ENCODE measurements at regions not wholly inside any gene's neighbourhood (a gene's known extent, or its start where the extent isn't known, plus 50 kb on each side); places are given as distances from the start of the nearest gene placed in this dataset.
"Not testable (repeated sequence)": the region's sequence is repeated elsewhere in the genome, so short reads cannot be mapped to it uniquely, and the experiment has no call there.

DNA sequence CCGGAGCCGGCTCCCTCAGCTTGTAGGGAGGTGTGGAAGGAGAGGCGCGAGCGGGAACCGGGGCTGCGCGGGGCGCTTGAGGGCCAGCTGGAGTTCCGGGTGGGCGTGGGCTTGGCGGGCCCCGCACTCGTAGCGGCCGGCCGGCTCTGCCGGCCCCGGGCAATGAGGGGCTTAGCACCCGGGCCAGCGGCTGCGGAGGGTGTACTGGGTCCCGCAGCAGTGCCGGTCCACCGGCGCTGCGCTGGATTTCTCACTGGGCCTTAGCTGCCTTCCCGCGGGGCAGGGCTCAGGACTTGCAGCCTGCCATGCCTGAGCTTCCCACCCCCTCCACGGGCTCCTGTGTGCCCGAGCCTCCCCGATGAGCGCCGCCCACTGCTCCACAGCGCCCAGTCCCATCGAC is 404.3 kb downstream of the ZBBX start:
- FAIRE-seq; in situ Hi-C loops (cut with MboI); intact Hi-C loops (cut with micrococcal nuclease); H3K9me1 ChIP-seq (ENCODE audit: control insufficient read depth, insufficient read depth, low read length); H3K9me3 ChIP-seq (replicated peaks; ENCODE audit: control insufficient read depth, insufficient read depth, low read depth, low read length); H3K4me3 ChIP-seq; H3K79me2 ChIP-seq (ENCODE audit: control insufficient read depth, insufficient read depth, low read length); H3K36me3 ChIP-seq (ENCODE audit: control insufficient read depth, insufficient read depth, low read length); ATAC-seq; DNase-seq (ENCODE audit: extremely low read depth in 1 of 4, low spot score in 3 of 4); CTCF ChIA-PET (ENCODE audit: low intra/inter-chr PET ratio); BruUV-seq (replicated peaks); H2AFZ ChIP-seq (ENCODE audit: low read depth, low read length); H3K4me1 ChIP-seq (replicated peaks in 1 of 2; ENCODE audit: control insufficient read depth in 2 of 2, insufficient read depth in 2 of 2, low read length in 2 of 2); H3K27me3 ChIP-seq (ENCODE audit: control insufficient read depth in 2 of 2, insufficient read depth in 2 of 2, low read length in 2 of 2); H3K4me2 ChIP-seq (ENCODE audit: insufficient read depth, low read length); H3K9ac ChIP-seq (ENCODE audit: insufficient read depth in 1 of 2, low read depth in 2 of 2, low read length in 2 of 2); POLR2A ChIA-PET; H4K20me1 ChIP-seq (replicated peaks; ENCODE audit: control insufficient read depth, insufficient read depth, low read length); H3K27ac ChIP-seq (ENCODE audit: extremely low read depth, low read depth, low read length): not testable (repeated sequence)
- 0% methylated on average over 8 of the region's 36 CpGs for WGBS (ENCODE audit: insufficient coverage, low coverage, missing lambda C conversion rate)

DNA sequence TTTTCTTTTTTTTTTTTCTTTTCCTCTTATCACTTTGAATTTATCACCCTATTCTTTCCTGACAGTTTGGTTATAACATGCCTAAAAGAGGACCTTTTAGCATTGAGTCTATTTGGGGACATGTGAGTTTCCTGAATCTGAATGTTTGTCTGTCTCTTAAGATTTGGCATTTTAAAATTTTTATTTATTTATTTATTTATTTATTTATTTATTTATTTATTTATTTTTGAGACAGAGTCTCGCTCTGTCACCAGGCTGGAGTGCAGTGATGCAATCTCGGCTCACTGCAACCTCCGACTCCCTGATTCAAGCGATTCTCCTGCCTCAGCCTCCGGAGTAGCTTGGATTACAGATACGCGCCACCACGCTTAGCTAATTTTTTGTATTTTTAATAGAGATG is 412.4 kb downstream of the ZBBX start:
- BruUV-seq (replicated peaks); H3K79me2 ChIP-seq (ENCODE audit: control insufficient read depth, insufficient read depth, low read length); POLR2A ChIA-PET; H4K20me1 ChIP-seq (replicated peaks; ENCODE audit: control insufficient read depth, insufficient read depth, low read length); H3K27ac ChIP-seq (ENCODE audit: extremely low read depth, low read depth, low read length); H3K36me3 ChIP-seq (ENCODE audit: control insufficient read depth, insufficient read depth, low read length); intact Hi-C loops (cut with micrococcal nuclease); ATAC-seq; in situ Hi-C loops (cut with MboI); H2AFZ ChIP-seq (ENCODE audit: low read depth, low read length); H3K4me2 ChIP-seq (ENCODE audit: insufficient read depth, low read length); DNase-seq (ENCODE audit: extremely low read depth in 1 of 4, low spot score in 3 of 4); H3K9ac ChIP-seq (ENCODE audit: insufficient read depth in 1 of 2, low read depth in 2 of 2, low read length in 2 of 2); H3K9me3 ChIP-seq (replicated peaks; ENCODE audit: control insufficient read depth, insufficient read depth, low read depth, low read length); CTCF ChIA-PET (ENCODE audit: low intra/inter-chr PET ratio); H3K9me1 ChIP-seq (ENCODE audit: control insufficient read depth, insufficient read depth, low read length); H3K27me3 ChIP-seq (ENCODE audit: control insufficient read depth in 2 of 2, insufficient read depth in 2 of 2, low read length in 2 of 2); H3K4me3 ChIP-seq; H3K4me1 ChIP-seq (replicated peaks in 1 of 2; ENCODE audit: control insufficient read depth in 2 of 2, insufficient read depth in 2 of 2, low read length in 2 of 2); FAIRE-seq: not testable (repeated sequence)
- 31% methylated on average over 8 of the region's 8 CpGs for WGBS (ENCODE audit: insufficient coverage, low coverage, missing lambda C conversion rate)

Measured in K562 (cell line).